ENCODE measurements at regions not wholly inside any gene's neighbourhood (a gene's known extent, or its start where the extent isn't known, plus 50 kb on each side); places are given as distances from the start of the nearest gene placed in this dataset.
A peak's percentile ranks its signal among the peaks of the same experiment; 100 is the strongest.

GRCh38 chr4:101727238-101727637, 63.3 kb upstream of the BANK1 start (continued):
- TF ChIP-seq USF2 (IDR thresholded peaks at IDR 0.05; ENCODE audit: low read depth, low read length): no peak
- TF ChIP-seq USF2 (CRISPR knock-in tag; IDR thresholded peaks at IDR 0.05; ENCODE audit: borderline replicate concordance): no peak
- TF ChIP-seq ZNF569 (CRISPR knock-in tag; IDR thresholded peaks at IDR 0.05; ENCODE audit: borderline replicate concordance): no peak
- TF ChIP-seq PRDM10 (CRISPR knock-in tag; IDR thresholded peaks at IDR 0.05; ENCODE audit: low read depth): no peak

- Histone ChIP-seq H3K27ac (ENCODE audit: extremely low read length, insufficient read depth, low read length) (no peak overlapping the region), H3K27me3 (ENCODE audit: control insufficient read depth in 1 of 2, insufficient read depth in 2 of 2, low read length in 2 of 2) (no peaks in the 10 kb centered on the region), H3K4me3 (replicated peaks in 1 of 3; ENCODE audit: insufficient read depth in 1 of 3, low read depth in 2 of 3, low read length in 3 of 3) (no peak overlapping the region), H3K36me3 (replicated peaks in 1 of 2; ENCODE audit: control insufficient read depth in 1 of 2, insufficient read depth in 2 of 2, low read length in 2 of 2) (no peaks in the 10 kb centered on the region), H3K4me1 (ENCODE audit: insufficient read depth, low read length) (no peaks in the 10 kb centered on the region), H4K20me1 (ENCODE audit: insufficient read depth, low read length) (no peaks in the 10 kb centered on the region), H3K4me2 (ENCODE audit: low read depth, low read length) (no peak overlapping the region), H3K9ac (ENCODE audit: insufficient read depth, low read depth, low read length) (no peak overlapping the region), H3K79me2 (ENCODE audit: insufficient read depth, low read length) (no peaks in the 10 kb centered on the region), H2AFZ (ENCODE audit: low read length) (peak overlapping the region; percentile 27), H3K9me3 (ENCODE audit: low read length) (no peaks in the 10 kb centered on the region)
- intact Hi-C loops (cut with micrococcal nuclease; ENCODE audit: unreplicated experiment): no loop called here
- in situ Hi-C loops (cut with HindIII; ENCODE audit: extremely low pct_ligation_motif_present, low pct_unique_long_range_greater_than_20kb): no loop called here
- ChIA-PET CTCF (ENCODE audit: low intra/inter-chr PET ratio, low total read pairs) (no interaction called here), POLR2A (no interaction called here)
- no TSS peak for BruUV-seq (replicated peaks)
- FAIRE-seq (no peak), DNase-seq (ENCODE audit: low spot score) (no peak), ATAC-seq (no peak)
- 21% methylated on average over 2 of the region's 2 CpGs for WGBS (ENCODE audit: low lambda C conversion rate)
- TF ChIP-seq EZH2 (conservative IDR thresholded peaks at IDR 0.05; ENCODE audit: low read depth, low read length) (no peak), HMG20A (CRISPR knock-in tag; IDR thresholded peaks at IDR 0.05; ENCODE audit: borderline replicate concordance) (no peak), CREB3 (CRISPR knock-in tag; IDR thresholded peaks at IDR 0.05) (no peak), ZNF232 (CRISPR knock-in tag; IDR thresholded peaks at IDR 0.05; ENCODE audit: borderline replicate concordance) (no peak), ZBTB25 (CRISPR knock-in tag; IDR thresholded peaks at IDR 0.05) (no peak), NR2F6 (IDR thresholded peaks at IDR 0.05) (no peak), NR2F6 (CRISPR knock-in tag; IDR thresholded peaks at IDR 0.05) (no peak), MYNN (CRISPR knock-in tag; IDR thresholded peaks at IDR 0.05; ENCODE audit: low read depth) (no peak), GTF3A (CRISPR knock-in tag; conservative IDR thresholded peaks at IDR 0.05) (no peak), ZNF350 (CRISPR knock-in tag; IDR thresholded peaks at IDR 0.05; ENCODE audit: borderline replicate concordance, low read depth) (no peak), TBL1XR1 (IDR thresholded peaks at IDR 0.05; ENCODE audit: borderline replicate concordance, low read length, partially characterized antibody) (no peak)
Observed at GRCh38 chr4:101724093-101724492, 66.4 kb upstream of the BANK1 start.
